PFSK-1 (cell line): ENCODE measurements at regions not wholly inside any gene's neighbourhood (a gene's known extent, or its start where the extent isn't known, plus 50 kb on each side); places are given as distances from the start of the nearest gene placed in this dataset.

Source experiments
- POLR2AphosphoS5 ChIP-seq: IDR thresholded peaks from 2 replicates; pipeline ENCODE4 v1.6.1; 2012; ENCODE audit warnings: low read depth, mild to moderate bottlenecking, control low read depth, low read length, moderate library complexity
- REST ChIP-seq, 2 experiments: IDR thresholded peaks; 2 replicates each; pipeline versions ENCODE4 v1.6.1 to v1.8.0; 2011 to 2012; ENCODE audit warnings: low read depth in 2 of 2, low read length in 2 of 2, control low read depth in 1 of 2, inconsistent platforms in 1 of 2, mild to moderate bottlenecking in 1 of 2, moderate library complexity in 1 of 2; ENCODE audit not compliant: insufficient read depth in 1 of 2
- TAF1 ChIP-seq: IDR thresholded peaks from 2 replicates; pipeline ENCODE4 v1.6.1; 2012; ENCODE audit warnings: low read length, control low read depth, borderline replicate concordance; ENCODE audit not compliant: insufficient read depth

- TF ChIP-seq REST (IDR thresholded peaks at IDR 0.05; ENCODE audit: insufficient read depth in 1 of 2, low read depth in 2 of 2, low read length in 2 of 2) (no peak), TAF1 (no peak), POLR2AphosphoS5 (no peak)
These were observed 447.1 kb upstream of the CDH5 start for GRCh38 chr16:65919145-65919985.
